IPS DF 6.9 (cell line): ENCODE measurements at regions not wholly inside any gene's neighbourhood (a gene's known extent, or its start where the extent isn't known, plus 50 kb on each side); places are given as distances from the start of the nearest gene placed in this dataset.

ENCODE experiments used
- DNase-seq: peaks from one replicate; pipeline ENCODE4 v3.0.0-alpha.2; 2013; ENCODE audit warnings: low read depth, low spot score
- H3K27ac ChIP-seq: one replicate; pipeline ENCODE4 v1.5.1; 2013; ENCODE audit warnings: low read length, control low read depth
- H3K27me3 ChIP-seq: 2 replicates; pipeline ENCODE4 v1.6.1; 2013; ENCODE audit warnings: mild to moderate bottlenecking, low read length; ENCODE audit not compliant: control insufficient read depth, insufficient read depth
- H3K36me3 ChIP-seq: 2 replicates; pipeline ENCODE4 v1.6.1; 2013; ENCODE audit warnings: low read length; ENCODE audit not compliant: control insufficient read depth, insufficient read depth
- H3K4me1 ChIP-seq: 2 replicates; pipeline ENCODE4 v1.6.1; 2013; ENCODE audit warnings: low read length; ENCODE audit not compliant: control insufficient read depth, insufficient read depth
- H3K4me3 ChIP-seq: 2 replicates; pipeline ENCODE4 v1.5.1; 2013; ENCODE audit warnings: mild to moderate bottlenecking, low read length
- H3K9me3 ChIP-seq: 2 replicates; pipeline ENCODE4 v1.6.1; 2013; ENCODE audit warnings: low read length, inconsistent platforms; ENCODE audit not compliant: control insufficient read depth, insufficient read depth
- WGBS: extraction: QIAGEN DNeasy Blood & Tissue Kit; methylation state at CpG from one replicate; pipeline ENCODE4 v1.1.7; 2013; ENCODE audit warnings: mixed read lengths, missing lambda C conversion rate; ENCODE audit not compliant: insufficient read length, insufficient coverage; 5-methylcytosine and 5-hydroxymethylcytosine counted together

GRCh38 chr9:81195206-81195605 lies 494.1 kb downstream of the TLE1 start:
- H3K4me1 ChIP-seq = no peaks in the 10 kb centered on the region
- no peaks in the 10 kb centered on the region for H3K27me3 ChIP-seq
- H3K4me3 ChIP-seq = no peak overlapping the region
- no peaks in the 10 kb centered on the region for H3K36me3 ChIP-seq
- WGBS = no CpG with 5 or more reads among the region's 4 CpGs
- H3K9me3 ChIP-seq = no peaks in the 10 kb centered on the region
- no peak for DNase-seq
- no peak overlapping the region for H3K27ac ChIP-seq

GRCh38 chr9:81193362-81194339 lies 495.7 kb downstream of the TLE1 start:
- Histone ChIP-seq H3K4me1 (no peaks in the 10 kb centered on the region), H3K9me3 (no peaks in the 10 kb centered on the region), H3K4me3 (no peak overlapping the region), H3K27ac (no peak overlapping the region), H3K27me3 (no peaks in the 10 kb centered on the region), H3K36me3 (no peaks in the 10 kb centered on the region)
- DNase-seq = no peak
- no CpG with 5 or more reads among the region's 1 CpG for WGBS

GRCh38 chr9:81191222-81191621 lies 498.1 kb downstream of the TLE1 start:
- no peak overlapping the region for H3K4me3 ChIP-seq
- H3K27ac ChIP-seq = no peak overlapping the region
- DNase-seq = no peak
- H3K9me3 ChIP-seq = no peaks in the 10 kb centered on the region
- no peaks in the 10 kb centered on the region for H3K36me3 ChIP-seq
- WGBS = no CpG with 5 or more reads among the region's 2 CpGs
- no peaks in the 10 kb centered on the region for H3K27me3 ChIP-seq
- H3K4me1 ChIP-seq = no peaks in the 10 kb centered on the region

- no peaks in the 10 kb centered on the region for H3K4me1 ChIP-seq
- no peaks in the 10 kb centered on the region for H3K36me3 ChIP-seq
- no peak overlapping the region for H3K27ac ChIP-seq
- no peak overlapping the region for H3K4me3 ChIP-seq
- H3K27me3 ChIP-seq = no peaks in the 10 kb centered on the region
- H3K9me3 ChIP-seq = no peaks in the 10 kb centered on the region
- DNase-seq = no peak
- no CpG with 5 or more reads among the region's 1 CpG for WGBS
Observed at GRCh38 chr9:81190659-81191058, 498.7 kb downstream of the TLE1 start.

- Histone ChIP-seq H3K27ac (no peak overlapping the region), H3K4me1 (no peaks in the 10 kb centered on the region), H3K36me3 (no peaks in the 10 kb centered on the region), H3K4me3 (no peak overlapping the region), H3K27me3 (no peaks in the 10 kb centered on the region), H3K9me3 (no peaks in the 10 kb centered on the region)
- WGBS = no CpG with 5 or more reads among the region's 1 CpG
- DNase-seq = no peak
Observed at GRCh38 chr9:81183761-81184160, 505.6 kb downstream of the TLE1 start.

- no peaks in the 10 kb centered on the region for H3K9me3 ChIP-seq
- no peak overlapping the region for H3K27ac ChIP-seq
- H3K4me3 ChIP-seq = no peak overlapping the region
- no peaks in the 10 kb centered on the region for H3K36me3 ChIP-seq
- no peak for DNase-seq
- H3K27me3 ChIP-seq = no peaks in the 10 kb centered on the region
- H3K4me1 ChIP-seq = no peaks in the 10 kb centered on the region
- no CpG with 5 or more reads among the region's 1 CpG for WGBS
Observed at GRCh38 chr9:81182431-81182830, 506.9 kb downstream of the TLE1 start.

- Histone ChIP-seq H3K27ac (no peak overlapping the region), H3K36me3 (no peaks in the 10 kb centered on the region), H3K9me3 (no peaks in the 10 kb centered on the region), H3K4me3 (no peak overlapping the region), H3K4me1 (no peaks in the 10 kb centered on the region), H3K27me3 (no peaks in the 10 kb centered on the region)
- WGBS = 100% methylated on average over 1 of the region's 3 CpGs
- no peak for DNase-seq
Observed at GRCh38 chr9:81174023-81174422, 515.3 kb downstream of the TLE1 start.

- no CpG with 5 or more reads among the region's 2 CpGs for WGBS
Observed at GRCh38 chr9:81171689-81172088, 517.7 kb downstream of the TLE1 start.

GRCh38 chr9:81162361-81162760 lies 527.0 kb downstream of the TLE1 start:
- no peaks in the 10 kb centered on the region for H3K27me3 ChIP-seq
- no peak overlapping the region for H3K4me3 ChIP-seq
- no peaks in the 10 kb centered on the region for H3K9me3 ChIP-seq
- WGBS = no CpG with 5 or more reads among the region's 11 CpGs
- no peak for DNase-seq
- no peak overlapping the region for H3K27ac ChIP-seq
- no peaks in the 10 kb centered on the region for H3K4me1 ChIP-seq
- no peaks in the 10 kb centered on the region for H3K36me3 ChIP-seq

More at GRCh38 chr9:81171689-81172088, 517.7 kb downstream of the TLE1 start:
- H3K36me3 ChIP-seq = no peaks in the 10 kb centered on the region
- no peaks in the 10 kb centered on the region for H3K9me3 ChIP-seq
- H3K4me3 ChIP-seq = no peak overlapping the region
- DNase-seq = no peak
- H3K4me1 ChIP-seq = no peaks in the 10 kb centered on the region
- H3K27me3 ChIP-seq = no peaks in the 10 kb centered on the region
- H3K27ac ChIP-seq = no peak overlapping the region

GRCh38 chr9:81156381-81156780 lies 533.0 kb downstream of the TLE1 start:
- Histone ChIP-seq H3K4me1 (no peaks in the 10 kb centered on the region), H3K27ac (no peak overlapping the region), H3K36me3 (no peaks in the 10 kb centered on the region), H3K9me3 (no peaks in the 10 kb centered on the region), H3K27me3 (no peaks in the 10 kb centered on the region), H3K4me3 (no peak overlapping the region)
- no peak for DNase-seq
